ENCODE measurements at regions not wholly inside any gene's neighbourhood (a gene's known extent, or its start where the extent isn't known, plus 50 kb on each side); places are given as distances from the start of the nearest gene placed in this dataset.
"Not testable (repeated sequence)": the region's sequence is repeated elsewhere in the genome, so short reads cannot be mapped to it uniquely, and the experiment has no call there.

- Histone ChIP-seq H3K36me3 (no peaks in the 10 kb centered on the region), H3K9me3 (ENCODE audit: severe bottlenecking) (no peaks in the 10 kb centered on the region), H3K27ac (no peak overlapping the region), H3K4me3 (ENCODE audit: low read depth, low read length) (no peak overlapping the region), H3K27me3 (ENCODE audit: insufficient read depth, low read depth, severe bottlenecking) (no peaks in the 10 kb centered on the region)
- no peak for TF ChIP-seq CTCF (IDR thresholded peaks at IDR 0.05; ENCODE audit: low read depth, low read length)
- DNase-seq, result no peak
Measured at GRCh38 chr21:15466329-15466728, 263.5 kb upstream of the USP25 start.

- H3K27me3 ChIP-seq (ENCODE audit: insufficient read depth, low read depth, severe bottlenecking), result no peaks in the 10 kb centered on the region
- no peaks in the 10 kb centered on the region for H3K36me3 ChIP-seq
- DNase-seq, result no peak
- TF ChIP-seq CTCF (IDR thresholded peaks at IDR 0.05; ENCODE audit: low read depth, low read length), result no peak
- no peak overlapping the region for H3K27ac ChIP-seq
- no peak overlapping the region for H3K4me3 ChIP-seq (ENCODE audit: low read depth, low read length)
- no peaks in the 10 kb centered on the region for H3K9me3 ChIP-seq (ENCODE audit: severe bottlenecking)
Measured at GRCh38 chr21:15468368-15468767, 261.4 kb upstream of the USP25 start.

GRCh38 chr21:15472108-15473040 is 257.4 kb upstream of the USP25 start:
- H3K4me3 ChIP-seq (ENCODE audit: low read depth, low read length), result no peak overlapping the region
- DNase-seq, result no peak
- H3K27me3 ChIP-seq (ENCODE audit: insufficient read depth, low read depth, severe bottlenecking), result no peaks in the 10 kb centered on the region
- no peak overlapping the region for H3K27ac ChIP-seq
- no peaks in the 10 kb centered on the region for H3K36me3 ChIP-seq
- no peak for TF ChIP-seq CTCF (IDR thresholded peaks at IDR 0.05; ENCODE audit: low read depth, low read length)
- no peaks in the 10 kb centered on the region for H3K9me3 ChIP-seq (ENCODE audit: severe bottlenecking)

GRCh38 chr21:15477773-15478172 is 252.0 kb upstream of the USP25 start:
- not testable (repeated sequence) for H3K27me3 ChIP-seq (ENCODE audit: insufficient read depth, low read depth, severe bottlenecking); H3K36me3 ChIP-seq; H3K27ac ChIP-seq; DNase-seq; H3K4me3 ChIP-seq (ENCODE audit: low read depth, low read length); H3K9me3 ChIP-seq (ENCODE audit: severe bottlenecking)

- no peak overlapping the region for H3K4me3 ChIP-seq (ENCODE audit: low read depth, low read length)
- H3K27ac ChIP-seq, result no peak overlapping the region
- TF ChIP-seq CTCF (IDR thresholded peaks at IDR 0.05; ENCODE audit: low read depth, low read length), result no peak
- H3K9me3 ChIP-seq (ENCODE audit: severe bottlenecking), result no peaks in the 10 kb centered on the region
- H3K36me3 ChIP-seq, result no peaks in the 10 kb centered on the region
- H3K27me3 ChIP-seq (ENCODE audit: insufficient read depth, low read depth, severe bottlenecking), result no peaks in the 10 kb centered on the region
- no peak for DNase-seq
Measured at GRCh38 chr21:15480160-15480559, 249.6 kb upstream of the USP25 start.

GRCh38 chr21:15483138-15483780 is 246.5 kb upstream of the USP25 start:
- DNase-seq, result peak; percentile 90
- H3K36me3 ChIP-seq, result no peaks in the 10 kb centered on the region
- H3K27ac ChIP-seq, result no peak overlapping the region
- no peaks in the 10 kb centered on the region for H3K27me3 ChIP-seq (ENCODE audit: insufficient read depth, low read depth, severe bottlenecking)
- no peak overlapping the region for H3K4me3 ChIP-seq (ENCODE audit: low read depth, low read length)
- TF ChIP-seq CTCF (IDR thresholded peaks at IDR 0.05; ENCODE audit: low read depth, low read length), result peak; percentile 88
- H3K9me3 ChIP-seq (ENCODE audit: severe bottlenecking), result no peaks in the 10 kb centered on the region

All from WERI-Rb-1 (cell line).